ENCODE measurements at regions not wholly inside any gene's neighbourhood (a gene's known extent, or its start where the extent isn't known, plus 50 kb on each side); places are given as distances from the start of the nearest gene placed in this dataset.
A peak's percentile ranks its signal among the peaks of the same experiment; 100 is the strongest.

DNA sequence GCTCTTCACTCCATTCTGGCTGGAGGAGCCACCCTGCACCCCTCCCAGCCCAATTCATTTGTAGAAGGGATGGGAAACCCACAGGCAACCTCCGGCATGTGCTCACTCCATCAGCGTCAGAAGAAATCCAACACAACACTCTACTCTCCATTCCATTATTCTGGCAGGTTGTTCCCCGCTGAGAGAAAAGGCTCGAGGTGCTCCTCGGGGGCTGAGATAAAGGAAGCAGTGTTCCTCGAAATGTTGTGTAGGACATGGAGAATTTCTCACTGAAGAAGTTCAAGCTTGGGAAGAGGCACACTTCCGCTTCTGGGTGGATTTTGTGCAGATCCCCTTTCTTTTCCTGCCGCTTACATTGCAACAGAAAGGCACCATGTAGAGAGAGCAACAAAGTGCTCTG lies 355.0 kb upstream of the CFAP20DC start:
- Histone ChIP-seq H3K4me1 (ENCODE audit: insufficient read depth, low read length) (no peaks in the 10 kb centered on the region), H3K4me2 (ENCODE audit: low read length) (peak overlapping the region; percentile 5), H3K4me3 (ENCODE audit: insufficient read depth, low read depth, low read length) (no peak overlapping the region), H2AFZ (ENCODE audit: low read depth, low read length) (peak overlapping the region; percentile 10), H3K27ac (ENCODE audit: low read depth, low read length) (no peak overlapping the region), H3K27me3 (ENCODE audit: insufficient read depth, low read length) (peaks cover 13% of the 10 kb centered on the region), H3K9me3 (ENCODE audit: insufficient read depth, low read depth, low read length) (no peaks in the 10 kb centered on the region), H3K9ac (ENCODE audit: low read length) (no peak overlapping the region), H3K79me2 (ENCODE audit: insufficient read depth, low read length) (no peaks in the 10 kb centered on the region), H3K36me3 (ENCODE audit: insufficient read depth, low read length) (no peaks in the 10 kb centered on the region), H4K20me1 (ENCODE audit: insufficient read depth, low read length) (no peaks in the 10 kb centered on the region)
- no peak for DNase-seq (ENCODE audit: low read depth)
- no peak for TF ChIP-seq EZH2 (IDR thresholded peaks at IDR 0.05; ENCODE audit: insufficient read depth, low read length)
- TF ChIP-seq, protein P1, sequence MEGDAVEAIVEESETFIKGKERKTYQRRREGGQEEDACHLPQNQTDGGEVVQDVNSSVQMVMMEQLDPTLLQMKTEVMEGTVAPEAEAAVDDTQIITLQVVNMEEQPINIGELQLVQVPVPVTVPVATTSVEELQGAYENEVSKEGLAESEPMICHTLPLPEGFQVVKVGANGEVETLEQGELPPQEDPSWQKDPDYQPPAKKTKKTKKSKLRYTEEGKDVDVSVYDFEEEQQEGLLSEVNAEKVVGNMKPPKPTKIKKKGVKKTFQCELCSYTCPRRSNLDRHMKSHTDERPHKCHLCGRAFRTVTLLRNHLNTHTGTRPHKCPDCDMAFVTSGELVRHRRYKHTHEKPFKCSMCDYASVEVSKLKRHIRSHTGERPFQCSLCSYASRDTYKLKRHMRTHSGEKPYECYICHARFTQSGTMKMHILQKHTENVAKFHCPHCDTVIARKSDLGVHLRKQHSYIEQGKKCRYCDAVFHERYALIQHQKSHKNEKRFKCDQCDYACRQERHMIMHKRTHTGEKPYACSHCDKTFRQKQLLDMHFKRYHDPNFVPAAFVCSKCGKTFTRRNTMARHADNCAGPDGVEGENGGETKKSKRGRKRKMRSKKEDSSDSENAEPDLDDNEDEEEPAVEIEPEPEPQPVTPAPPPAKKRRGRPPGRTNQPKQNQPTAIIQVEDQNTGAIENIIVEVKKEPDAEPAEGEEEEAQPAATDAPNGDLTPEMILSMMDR (IDR thresholded peaks at IDR 0.05; ENCODE audit: insufficient read depth, low read depth, low read length) = no peak
- H3K9me3 Mint-ChIP-seq (ENCODE audit: unreplicated experiment) = peaks cover 3% of the 10 kb centered on the region
- H3K27ac Mint-ChIP-seq (ENCODE audit: unreplicated experiment) = no peak overlapping the region
- peaks cover 43% of the 10 kb centered on the region for H3K27me3 Mint-ChIP-seq (ENCODE audit: low read depth, unreplicated experiment)
- H3K4me3 Mint-ChIP-seq (ENCODE audit: unreplicated experiment) = no peak overlapping the region
- no peaks in the 10 kb centered on the region for H3K36me3 Mint-ChIP-seq (ENCODE audit: low read depth, unreplicated experiment)
- H3K4me1 Mint-ChIP-seq (ENCODE audit: low read depth, unreplicated experiment) = no peaks in the 10 kb centered on the region
- FAIRE-seq = no peak

GRCh38 chr3:59404064-59404463 lies 354.2 kb upstream of the CFAP20DC start:
- Histone ChIP-seq H3K79me2 (ENCODE audit: insufficient read depth, low read length) (no peaks in the 10 kb centered on the region), H3K27ac (ENCODE audit: low read depth, low read length) (no peak overlapping the region), H3K4me3 (ENCODE audit: insufficient read depth, low read depth, low read length) (no peak overlapping the region), H3K9me3 (ENCODE audit: insufficient read depth, low read depth, low read length) (no peaks in the 10 kb centered on the region), H3K36me3 (ENCODE audit: insufficient read depth, low read length) (no peaks in the 10 kb centered on the region), H4K20me1 (ENCODE audit: insufficient read depth, low read length) (no peaks in the 10 kb centered on the region), H2AFZ (ENCODE audit: low read depth, low read length) (no peak overlapping the region), H3K27me3 (ENCODE audit: insufficient read depth, low read length) (peaks cover 13% of the 10 kb centered on the region), H3K4me2 (ENCODE audit: low read length) (no peak overlapping the region), H3K9ac (ENCODE audit: low read length) (no peak overlapping the region), H3K4me1 (ENCODE audit: insufficient read depth, low read length) (no peaks in the 10 kb centered on the region)
- DNase-seq (ENCODE audit: low read depth) (no peak), FAIRE-seq (no peak)
- Mint-ChIP-seq H3K27ac (ENCODE audit: unreplicated experiment) (no peak overlapping the region), H3K36me3 (ENCODE audit: low read depth, unreplicated experiment) (no peaks in the 10 kb centered on the region), H3K4me1 (ENCODE audit: low read depth, unreplicated experiment) (no peaks in the 10 kb centered on the region), H3K4me3 (ENCODE audit: unreplicated experiment) (no peak overlapping the region), H3K9me3 (ENCODE audit: unreplicated experiment) (peaks cover 3% of the 10 kb centered on the region), H3K27me3 (ENCODE audit: low read depth, unreplicated experiment) (peaks cover 43% of the 10 kb centered on the region)
- no peak for TF ChIP-seq EZH2 (IDR thresholded peaks at IDR 0.05; ENCODE audit: insufficient read depth, low read length)
- TF ChIP-seq, protein P1 (IDR thresholded peaks at IDR 0.05; ENCODE audit: insufficient read depth, low read depth, low read length) = no peak

DNA sequence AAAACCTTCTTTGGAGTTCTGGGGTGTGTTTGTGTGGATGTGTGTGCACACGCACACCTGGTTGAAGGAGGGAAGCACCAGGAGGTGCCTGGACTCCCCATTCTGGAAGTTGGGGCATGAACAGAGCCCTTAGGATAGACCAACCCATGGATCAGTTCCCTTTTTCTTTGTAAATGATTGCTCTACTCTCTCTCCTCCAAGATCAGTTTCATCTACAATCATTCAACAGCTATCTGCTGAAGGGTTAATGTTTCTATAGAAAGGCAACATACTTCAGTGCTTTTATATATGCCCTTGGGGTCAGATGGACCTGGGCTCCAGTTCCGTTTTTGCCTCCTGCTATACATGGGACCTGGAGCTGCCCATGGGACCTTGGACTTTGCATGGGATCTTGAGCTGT lies 352.1 kb upstream of the CFAP20DC start:
- Mint-ChIP-seq H3K4me3 (ENCODE audit: unreplicated experiment) (no peak overlapping the region), H3K27ac (ENCODE audit: unreplicated experiment) (no peak overlapping the region), H3K36me3 (ENCODE audit: low read depth, unreplicated experiment) (no peaks in the 10 kb centered on the region), H3K4me1 (ENCODE audit: low read depth, unreplicated experiment) (no peaks in the 10 kb centered on the region), H3K9me3 (ENCODE audit: unreplicated experiment) (peaks cover 4% of the 10 kb centered on the region), H3K27me3 (ENCODE audit: low read depth, unreplicated experiment) (peaks cover 32% of the 10 kb centered on the region)
- TF ChIP-seq, protein P1 (IDR thresholded peaks at IDR 0.05; ENCODE audit: insufficient read depth, low read depth, low read length) = no peak
- TF ChIP-seq EZH2 (IDR thresholded peaks at IDR 0.05; ENCODE audit: insufficient read depth, low read length) = no peak
- Histone ChIP-seq H3K4me1 (ENCODE audit: insufficient read depth, low read length) (no peaks in the 10 kb centered on the region), H3K79me2 (ENCODE audit: insufficient read depth, low read length) (no peaks in the 10 kb centered on the region), H3K36me3 (ENCODE audit: insufficient read depth, low read length) (no peaks in the 10 kb centered on the region), H3K9me3 (ENCODE audit: insufficient read depth, low read depth, low read length) (no peaks in the 10 kb centered on the region), H3K27ac (ENCODE audit: low read depth, low read length) (no peak overlapping the region), H4K20me1 (ENCODE audit: insufficient read depth, low read length) (no peaks in the 10 kb centered on the region), H3K4me2 (ENCODE audit: low read length) (no peak overlapping the region), H3K4me3 (ENCODE audit: insufficient read depth, low read depth, low read length) (no peak overlapping the region), H3K27me3 (ENCODE audit: insufficient read depth, low read length) (peaks cover 13% of the 10 kb centered on the region), H3K9ac (ENCODE audit: low read length) (no peak overlapping the region), H2AFZ (ENCODE audit: low read depth, low read length) (no peak overlapping the region)
- DNase-seq (ENCODE audit: low read depth) (no peak), FAIRE-seq (no peak)
